NCI-H345 treated with DMSO at 0.1 percent for 48 hours (cell line): ENCODE measurements at regions not wholly inside any gene's neighbourhood (a gene's known extent, or its start where the extent isn't known, plus 50 kb on each side); places are given as distances from the start of the nearest gene placed in this dataset.

Source experiments
- DNase-seq: peaks from one replicate; lab custom pipeline; 2025; ENCODE audit not compliant: unreplicated experiment; lab: John Stamatoyannopoulos, UW

GRCh38 chr4:112889619-112890527 is 159.6 kb upstream of the ANK2 start:
- no peak for DNase-seq

GRCh38 chr4:112894480-112894879 is 155.0 kb upstream of the ANK2 start:
- DNase-seq, result no peak

- no peak for DNase-seq
Measured at GRCh38 chr4:112894951-112895350, 154.5 kb upstream of the ANK2 start.

DNA sequence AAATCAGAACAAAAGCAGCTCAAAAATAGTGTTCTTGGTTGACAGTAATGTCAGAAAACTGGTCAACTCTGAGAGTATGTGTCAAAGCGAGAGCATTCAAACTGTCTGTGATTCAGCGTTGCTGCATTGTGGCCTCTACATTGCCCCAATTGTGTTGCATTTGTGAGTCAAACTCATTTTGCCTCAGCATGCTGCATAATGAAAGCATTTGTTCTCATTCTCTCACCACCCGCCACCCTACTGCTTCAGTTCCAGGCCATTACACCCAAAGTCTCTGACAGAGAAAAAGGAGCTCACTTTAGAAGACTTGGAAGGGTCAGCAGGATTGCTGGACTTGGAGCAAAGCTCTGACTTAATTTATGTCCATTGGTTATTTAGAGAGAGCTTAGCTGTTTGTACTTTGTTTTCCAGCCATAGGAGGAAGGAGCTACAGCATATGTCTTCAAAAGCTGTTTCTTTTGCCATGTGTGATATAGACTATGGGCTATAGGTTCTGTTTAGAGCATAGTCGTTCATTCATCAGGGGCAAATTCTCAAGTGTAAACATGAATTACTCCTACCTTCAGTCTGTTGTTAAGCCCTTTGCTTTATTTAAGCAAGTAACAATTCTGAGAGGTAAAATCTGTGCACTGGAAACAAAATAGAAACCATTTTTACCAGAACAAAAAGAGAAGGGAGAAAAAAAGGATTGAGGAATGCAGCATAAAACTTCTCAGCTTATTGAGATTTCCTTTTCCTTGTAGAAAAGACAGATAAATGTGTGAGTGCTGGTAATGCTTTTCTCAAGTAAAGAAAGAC is 153.4 kb upstream of the ANK2 start:
- DNase-seq, result no peak

DNA sequence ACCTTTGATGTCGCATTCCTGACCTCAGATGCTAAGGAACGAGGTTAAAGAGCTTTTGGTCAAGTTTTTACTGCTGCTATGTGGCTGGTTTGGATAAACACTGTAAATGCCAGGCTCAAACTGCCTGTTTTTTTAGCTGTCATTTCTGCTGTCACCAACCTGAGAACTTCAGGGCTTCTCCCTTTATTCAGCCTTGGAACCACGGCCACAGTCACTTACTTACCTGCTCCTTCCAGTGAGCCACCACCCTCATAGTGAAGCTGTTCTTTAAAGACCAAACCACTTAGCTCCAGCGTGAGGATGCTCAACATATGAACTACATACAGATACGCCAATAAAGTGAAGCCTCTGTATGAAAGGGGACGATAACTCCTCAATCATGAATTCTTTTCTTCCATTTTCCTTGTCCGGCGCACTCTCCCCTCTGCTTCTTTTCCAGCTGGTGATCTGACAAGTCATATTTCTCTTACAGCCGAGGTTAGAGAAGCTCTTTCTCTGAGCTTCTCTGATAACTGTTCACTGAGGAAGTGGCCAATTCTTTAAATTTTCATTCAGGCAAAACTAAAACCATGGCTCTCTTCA is 152.8 kb upstream of the ANK2 start:
- DNase-seq, result no peak

- no peak for DNase-seq
Measured at GRCh38 chr4:112897543-112897942, 151.9 kb upstream of the ANK2 start.

DNA sequence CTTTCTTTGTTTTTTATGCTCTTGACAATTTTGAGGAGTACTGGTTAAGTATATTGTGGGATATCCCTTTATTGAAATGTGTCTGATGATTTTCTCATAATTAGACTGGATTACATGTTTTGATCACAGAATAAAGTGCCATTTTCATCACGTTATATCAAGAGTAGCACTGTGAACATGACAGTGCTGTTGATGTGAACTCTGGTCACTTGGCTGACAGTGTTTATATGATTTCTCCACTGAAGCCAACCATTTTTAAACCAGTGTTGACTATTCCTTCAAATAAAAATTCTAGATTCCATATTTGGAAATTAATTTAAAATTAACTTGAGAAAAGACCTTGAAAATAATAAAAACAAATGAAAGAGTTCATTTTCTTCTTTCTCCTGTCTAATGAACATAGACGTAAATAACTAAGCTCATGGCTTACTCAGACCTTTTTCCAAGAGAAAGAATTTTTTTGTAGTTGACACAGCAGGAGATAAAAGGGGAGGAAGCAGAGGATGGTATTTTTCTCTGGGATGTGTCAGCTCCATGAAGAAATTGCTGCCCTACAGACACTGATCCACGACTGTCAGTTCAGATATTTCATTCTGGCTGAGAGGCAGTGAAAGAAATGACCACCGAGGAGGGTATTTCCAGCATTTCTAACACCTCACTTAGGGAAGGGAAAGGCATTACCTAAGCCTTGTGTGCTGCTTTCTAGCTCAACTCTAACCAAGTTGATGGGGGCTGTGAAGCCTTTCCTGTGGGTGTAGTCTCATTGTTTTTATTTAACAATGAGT is 150.9 kb upstream of the ANK2 start:
- no peak for DNase-seq

DNA sequence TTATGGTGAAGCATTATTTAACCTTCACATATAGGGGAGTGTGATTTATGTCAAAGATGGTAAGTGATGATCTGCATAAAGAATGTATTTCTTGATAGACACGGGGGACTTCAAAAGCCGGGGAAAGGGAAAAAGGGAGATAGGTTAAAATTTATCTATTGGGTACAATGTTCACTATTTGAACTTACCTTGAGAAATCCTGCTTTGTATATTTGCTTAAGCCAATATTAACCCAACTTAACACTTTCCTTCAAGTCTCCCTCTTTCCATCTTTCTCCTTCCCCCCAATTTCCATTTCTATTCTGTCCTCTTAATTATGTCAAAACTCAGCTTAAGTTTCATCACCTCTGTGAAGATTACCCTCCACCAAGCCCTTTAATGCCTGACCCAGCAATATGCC is 149.0 kb upstream of the ANK2 start:
- DNase-seq, result no peak

DNA sequence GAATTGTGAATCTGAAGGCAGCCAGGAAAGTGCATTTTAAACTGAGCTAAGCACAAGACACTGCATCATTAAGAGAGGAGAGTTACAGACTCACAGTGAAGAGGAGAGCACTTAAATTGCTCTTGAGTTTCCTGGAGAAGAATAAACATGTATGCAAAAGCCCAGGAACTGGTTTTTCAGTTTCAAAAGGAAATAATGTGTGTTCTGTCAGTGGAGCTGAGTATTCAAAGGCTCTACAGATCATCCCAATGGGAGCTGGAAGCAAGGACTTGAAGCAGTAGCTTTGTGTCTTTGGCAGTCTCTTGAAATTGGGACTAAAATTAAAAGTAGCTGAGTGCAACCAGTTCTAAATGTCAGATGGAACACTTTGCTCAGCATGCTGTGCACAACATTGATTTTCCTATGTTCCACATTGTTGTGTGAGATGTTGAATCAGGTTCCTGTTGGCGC is 147.5 kb upstream of the ANK2 start:
- no peak for DNase-seq

DNA sequence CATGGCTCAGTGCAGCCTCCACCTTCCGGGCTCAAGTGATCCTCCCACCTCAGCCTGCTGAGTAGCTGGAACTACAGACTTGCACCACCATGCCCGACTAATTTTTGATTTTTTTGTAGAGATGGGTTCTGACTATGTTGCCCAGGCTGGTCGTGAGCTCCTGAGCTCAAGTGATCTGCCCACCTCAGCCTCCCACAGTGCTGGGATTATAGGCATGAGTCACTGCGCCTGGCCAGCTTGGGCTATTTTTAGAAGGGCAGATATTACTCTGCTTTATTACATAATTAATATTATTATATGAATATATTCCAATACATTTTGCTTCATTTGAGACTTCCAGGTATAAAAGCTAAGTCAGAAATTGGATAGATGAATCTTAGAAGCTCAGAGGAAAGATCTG is 143.7 kb upstream of the ANK2 start:
- DNase-seq, result no peak

DNA sequence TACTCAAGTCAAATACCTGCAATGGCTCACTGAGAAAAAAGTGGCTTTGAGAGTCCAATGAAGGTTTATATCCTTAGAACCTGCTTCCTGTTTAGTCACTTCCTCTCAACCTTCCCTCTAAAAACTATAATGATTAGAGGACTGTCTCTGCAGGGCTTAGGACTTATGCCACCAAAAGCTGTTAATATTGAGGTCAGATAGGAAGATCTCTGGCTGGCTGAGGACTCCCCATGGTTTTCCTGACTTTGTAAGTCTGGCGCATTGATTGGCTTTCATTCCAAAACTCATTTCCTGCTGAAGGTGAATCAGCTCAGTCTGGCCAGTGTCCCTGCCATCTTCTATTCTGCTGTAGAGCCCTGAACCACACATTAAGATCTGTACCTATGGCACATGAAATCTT is 140.9 kb upstream of the ANK2 start:
- DNase-seq, result no peak

DNA sequence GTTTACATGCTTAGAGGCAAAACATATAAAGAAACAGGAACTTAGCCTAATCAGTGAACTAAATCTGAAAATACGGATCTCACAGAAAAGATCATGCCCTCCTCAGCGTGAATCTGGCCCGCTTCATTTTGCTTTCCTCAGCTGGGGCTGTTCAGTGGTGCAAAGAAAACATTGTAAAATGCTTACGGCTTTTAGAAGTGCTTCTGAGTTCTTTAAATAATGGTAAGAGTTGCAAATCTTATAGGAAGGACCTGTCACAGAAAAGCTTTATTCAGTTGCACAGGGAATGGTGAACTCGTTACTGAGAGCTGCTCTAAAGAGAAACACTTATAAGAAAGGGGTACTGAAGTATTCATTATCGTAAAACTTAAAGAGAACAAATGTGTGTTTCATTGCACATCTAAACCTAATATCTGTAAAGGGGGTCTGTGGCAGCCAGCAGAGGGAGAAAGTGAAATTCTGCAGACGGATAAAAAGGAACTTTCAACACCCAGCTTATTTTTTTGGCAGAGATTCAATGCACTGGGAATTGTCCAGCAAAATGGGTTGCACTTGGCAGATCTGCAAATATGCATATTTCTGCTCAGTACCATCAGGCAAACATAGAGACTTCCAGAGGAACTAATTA is 139.2 kb upstream of the ANK2 start:
- no peak for DNase-seq

DNA sequence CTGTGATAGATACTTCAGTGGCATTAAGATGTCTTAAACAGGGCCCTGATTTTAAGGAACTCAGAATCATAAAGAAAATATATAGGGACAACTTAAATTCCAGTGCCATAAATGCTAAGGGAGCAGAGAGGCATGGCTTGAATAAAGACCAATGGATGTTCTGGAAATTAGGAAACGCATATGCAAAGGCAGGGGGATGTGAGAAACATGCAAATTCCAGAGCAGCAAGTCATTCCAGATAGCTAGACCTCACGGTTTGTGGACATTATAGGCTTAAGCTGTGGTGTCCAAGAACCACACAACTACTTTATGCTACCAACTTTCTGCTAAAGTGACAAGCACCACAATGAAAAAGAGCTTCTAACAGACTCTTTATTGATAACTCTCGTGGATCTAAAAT is 132.6 kb upstream of the ANK2 start:
- DNase-seq, result no peak

DNA sequence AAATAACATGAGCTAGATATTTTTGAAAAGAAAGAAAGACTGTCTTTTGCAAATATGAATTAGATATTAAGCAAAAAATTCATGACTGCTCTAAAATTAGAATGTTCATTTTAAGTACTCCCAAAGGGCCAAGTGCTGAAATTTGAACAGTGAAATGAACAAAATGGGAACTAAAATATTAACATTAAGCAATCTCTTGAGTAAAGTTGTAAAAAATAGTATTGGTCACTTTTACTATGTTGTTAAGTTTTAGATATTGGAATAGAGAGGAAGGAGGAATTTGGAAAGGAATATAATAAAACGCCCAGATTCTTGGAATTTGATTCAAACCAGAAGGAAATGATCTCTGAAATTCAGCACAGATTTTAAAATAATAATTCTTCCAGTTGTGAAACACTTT is 125.9 kb upstream of the ANK2 start:
- no peak for DNase-seq

DNA sequence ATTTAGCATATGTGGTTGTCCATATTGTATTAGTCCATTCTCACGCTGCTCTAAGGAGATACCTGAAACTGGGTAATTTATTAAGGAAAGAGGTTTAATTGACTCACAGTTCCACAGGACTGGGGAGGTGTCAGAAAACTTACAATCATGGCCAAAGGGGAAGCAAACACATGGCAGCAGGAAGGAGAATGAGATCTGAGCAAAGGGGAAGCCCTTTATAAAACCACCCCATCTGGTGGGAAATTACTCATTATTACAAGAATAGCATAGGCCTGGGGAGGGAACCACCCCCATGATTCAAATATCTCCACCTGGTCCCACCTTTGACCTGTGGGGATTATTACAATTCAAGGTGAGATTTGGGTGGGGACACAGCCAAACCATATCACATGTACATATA is 122.6 kb upstream of the ANK2 start:
- no peak for DNase-seq

GRCh38 chr4:112927544-112927943 is 121.9 kb upstream of the ANK2 start:
- no peak for DNase-seq

DNA sequence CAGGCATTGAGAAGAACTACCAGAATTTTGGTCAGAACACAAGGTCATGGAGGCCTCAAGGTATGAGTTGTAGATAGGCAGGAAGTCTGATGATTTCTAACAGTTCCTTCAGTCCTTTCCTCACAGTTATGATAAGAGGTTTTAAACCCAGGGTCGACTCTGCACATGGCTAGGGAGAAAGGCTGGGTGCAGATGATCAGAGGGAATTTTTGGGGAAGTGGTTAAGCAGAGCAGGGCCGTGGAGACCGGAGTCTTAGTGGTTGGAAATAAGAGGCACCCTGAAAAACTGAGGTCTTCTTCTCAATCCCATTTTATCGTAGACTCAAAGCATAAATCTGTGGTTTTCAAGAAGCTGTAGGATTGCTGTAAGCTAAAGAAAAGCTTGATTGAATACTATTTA is 118.5 kb upstream of the ANK2 start:
- DNase-seq, result no peak

DNA sequence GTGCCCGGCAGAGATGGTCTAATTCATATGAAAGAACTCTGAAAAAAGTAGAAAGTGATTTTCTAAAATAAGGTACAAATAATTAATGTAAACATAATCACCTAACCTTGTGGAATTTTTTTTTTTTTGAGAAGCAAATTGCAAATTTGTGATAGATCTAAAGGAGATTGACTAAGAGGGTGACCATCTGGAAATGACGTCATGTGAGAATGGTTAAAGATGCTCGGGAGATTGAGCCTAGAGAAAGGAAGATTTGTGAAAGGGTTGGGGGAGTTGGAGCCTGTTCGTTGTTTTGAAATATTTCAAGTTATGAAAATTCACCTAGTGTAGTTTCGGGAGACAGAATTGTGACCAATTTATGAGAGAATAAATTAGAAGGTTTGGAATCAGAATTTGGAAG is 115.7 kb upstream of the ANK2 start:
- DNase-seq, result no peak

DNA sequence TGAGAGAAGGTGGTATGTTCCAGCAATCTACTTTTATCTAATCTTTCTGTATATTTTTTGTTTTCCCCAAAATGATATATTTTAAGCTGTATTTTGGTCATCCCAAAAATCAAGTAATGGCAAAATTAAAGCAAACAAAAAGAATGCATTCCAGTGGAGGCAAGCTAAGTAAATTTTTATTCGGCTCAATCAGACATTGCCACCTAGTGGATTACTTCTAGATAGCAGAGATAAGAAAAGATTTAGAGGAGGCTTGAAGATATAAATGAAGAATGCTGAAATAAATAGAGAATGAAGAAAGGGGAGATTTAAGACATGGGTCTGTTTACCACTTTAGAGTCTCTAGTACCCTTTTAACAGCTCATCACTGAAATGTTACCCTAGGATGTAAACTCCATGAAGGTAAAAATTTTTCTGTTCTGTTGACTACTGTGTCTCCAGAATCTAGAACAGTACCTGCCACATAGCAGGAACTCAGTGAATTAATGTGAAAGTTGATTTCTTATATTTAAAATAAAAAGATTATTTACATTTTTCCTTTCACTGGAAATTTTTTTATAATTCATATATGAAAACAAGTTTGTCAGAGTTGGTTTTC is 110.9 kb upstream of the ANK2 start:
- peak; percentile 3 for DNase-seq

- DNase-seq, result no peak
Measured at GRCh38 chr4:112939901-112940300, 109.6 kb upstream of the ANK2 start.
